ENCODE measurements at regions not wholly inside any gene's neighbourhood (a gene's known extent, or its start where the extent isn't known, plus 50 kb on each side); places are given as distances from the start of the nearest gene placed in this dataset.

DNA sequence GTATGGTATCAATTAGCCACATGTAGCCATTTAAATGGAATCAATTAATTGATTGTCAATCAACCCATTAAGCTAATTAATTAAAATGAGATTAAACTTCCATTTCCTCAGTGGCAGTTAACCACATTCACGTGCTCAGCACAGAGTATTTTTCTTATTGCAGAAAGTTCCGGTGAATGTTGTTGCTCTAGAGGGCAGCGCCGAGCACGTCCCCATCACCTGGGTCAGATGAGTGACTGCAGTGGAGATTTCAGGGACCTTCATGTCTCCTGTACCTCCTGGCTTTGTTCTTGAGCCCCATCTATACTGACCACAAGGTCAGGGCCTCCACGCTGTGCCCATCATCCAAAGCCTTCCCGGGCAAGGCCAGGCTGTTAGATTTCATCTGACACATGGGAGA lies 168.8 kb upstream of the MKI67 start:
- Mint-ChIP-seq H3K9me3 (peaks cover 5% of the 10 kb centered on the region), H3K27ac (no peak overlapping the region), H3K4me3 (no peak overlapping the region), H3K36me3 (peaks cover 4% of the 10 kb centered on the region), H3K4me1 (ENCODE audit: unreplicated experiment) (peaks cover 40% of the 10 kb centered on the region), H3K27me3 (peaks cover 19% of the 10 kb centered on the region)
- no peak for DNase-seq (ENCODE audit: extremely low spot score, unreplicated experiment)
- TF ChIP-seq, protein P1, sequence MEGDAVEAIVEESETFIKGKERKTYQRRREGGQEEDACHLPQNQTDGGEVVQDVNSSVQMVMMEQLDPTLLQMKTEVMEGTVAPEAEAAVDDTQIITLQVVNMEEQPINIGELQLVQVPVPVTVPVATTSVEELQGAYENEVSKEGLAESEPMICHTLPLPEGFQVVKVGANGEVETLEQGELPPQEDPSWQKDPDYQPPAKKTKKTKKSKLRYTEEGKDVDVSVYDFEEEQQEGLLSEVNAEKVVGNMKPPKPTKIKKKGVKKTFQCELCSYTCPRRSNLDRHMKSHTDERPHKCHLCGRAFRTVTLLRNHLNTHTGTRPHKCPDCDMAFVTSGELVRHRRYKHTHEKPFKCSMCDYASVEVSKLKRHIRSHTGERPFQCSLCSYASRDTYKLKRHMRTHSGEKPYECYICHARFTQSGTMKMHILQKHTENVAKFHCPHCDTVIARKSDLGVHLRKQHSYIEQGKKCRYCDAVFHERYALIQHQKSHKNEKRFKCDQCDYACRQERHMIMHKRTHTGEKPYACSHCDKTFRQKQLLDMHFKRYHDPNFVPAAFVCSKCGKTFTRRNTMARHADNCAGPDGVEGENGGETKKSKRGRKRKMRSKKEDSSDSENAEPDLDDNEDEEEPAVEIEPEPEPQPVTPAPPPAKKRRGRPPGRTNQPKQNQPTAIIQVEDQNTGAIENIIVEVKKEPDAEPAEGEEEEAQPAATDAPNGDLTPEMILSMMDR (conservative IDR thresholded peaks at IDR 0.05): peak; percentile 22

DNA sequence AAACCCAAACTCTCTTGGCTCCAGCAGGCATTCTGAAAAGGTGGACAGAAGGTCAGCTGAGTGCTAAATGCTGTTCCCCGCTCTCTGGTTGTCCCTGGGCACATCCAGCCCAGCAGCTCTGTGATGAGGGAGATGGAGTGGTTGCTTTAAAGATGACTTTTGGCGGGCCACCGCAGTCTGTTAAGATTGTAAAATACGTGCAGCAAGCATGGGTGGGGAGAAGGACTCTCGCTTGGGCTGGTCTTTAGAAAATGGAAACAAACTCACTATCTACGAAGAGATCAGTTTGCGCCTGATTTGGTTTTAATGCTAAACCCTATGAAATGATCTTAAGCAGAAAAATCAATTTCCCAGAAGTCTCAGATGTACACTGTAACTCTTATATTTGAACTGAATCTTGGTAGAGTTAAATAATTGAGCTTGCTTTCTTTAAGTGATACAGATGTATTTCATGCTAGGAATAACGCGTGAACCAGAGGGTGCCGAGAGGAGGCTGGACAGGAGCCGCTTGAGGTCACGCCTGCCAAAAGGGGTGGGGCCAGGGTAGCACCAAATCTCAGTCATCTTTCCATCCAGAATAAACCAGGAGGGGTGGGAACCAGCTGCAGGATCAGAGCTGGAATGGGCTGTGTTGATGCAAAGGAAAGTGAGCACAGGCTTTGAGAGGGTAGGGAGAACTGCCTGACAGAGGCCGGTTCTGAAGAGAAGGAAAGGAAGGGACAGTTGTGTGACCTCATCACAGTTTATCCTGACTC lies 170.2 kb upstream of the MKI67 start:
- no peak for DNase-seq (ENCODE audit: extremely low spot score, unreplicated experiment)
- peaks cover 4% of the 10 kb centered on the region for H3K9me3 Mint-ChIP-seq
- H3K36me3 Mint-ChIP-seq: no peaks in the 10 kb centered on the region
- no peak overlapping the region for H3K4me3 Mint-ChIP-seq
- peaks cover 6% of the 10 kb centered on the region for H3K27me3 Mint-ChIP-seq
- H3K27ac Mint-ChIP-seq: no peak overlapping the region
- TF ChIP-seq, protein P1 (conservative IDR thresholded peaks at IDR 0.05): no peak
- H3K4me1 Mint-ChIP-seq (ENCODE audit: unreplicated experiment): peaks cover 50% of the 10 kb centered on the region

DNA sequence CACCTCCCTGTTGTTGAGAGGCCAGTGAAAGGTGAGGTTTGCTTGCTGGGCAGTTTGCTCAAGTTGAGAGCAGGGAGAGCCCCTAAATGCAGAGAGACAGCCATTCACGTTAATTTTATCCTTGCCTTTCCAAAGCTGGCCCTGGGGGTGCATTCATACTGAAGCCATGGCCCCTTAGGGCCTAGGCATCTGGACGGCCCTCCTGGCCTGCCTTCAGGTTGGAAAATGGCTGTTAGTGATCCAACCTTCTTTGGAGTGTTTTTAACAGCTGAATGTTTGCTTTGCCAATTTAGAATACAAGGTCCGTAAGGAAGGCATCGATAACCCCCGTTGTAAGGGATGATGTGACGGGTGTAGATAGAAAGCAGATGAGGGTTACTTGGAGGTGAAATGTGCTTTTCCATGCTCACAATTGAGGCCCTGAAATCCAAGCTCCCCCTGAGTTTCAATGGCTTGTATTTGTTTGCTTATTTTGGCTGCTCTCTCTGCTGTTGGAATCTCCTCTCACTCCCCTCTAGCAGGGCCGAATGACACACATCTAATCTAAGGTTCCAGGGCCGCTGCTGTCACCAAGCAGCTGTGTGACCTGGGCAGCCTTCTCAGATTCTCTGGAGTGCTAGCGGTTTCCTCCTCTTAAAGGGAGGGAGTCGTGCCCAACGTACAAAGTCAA lies 171.6 kb upstream of the MKI67 start:
- H3K36me3 Mint-ChIP-seq: no peaks in the 10 kb centered on the region
- TF ChIP-seq, protein P1 (conservative IDR thresholded peaks at IDR 0.05): no peak
- no peak for DNase-seq (ENCODE audit: extremely low spot score, unreplicated experiment)

DNA sequence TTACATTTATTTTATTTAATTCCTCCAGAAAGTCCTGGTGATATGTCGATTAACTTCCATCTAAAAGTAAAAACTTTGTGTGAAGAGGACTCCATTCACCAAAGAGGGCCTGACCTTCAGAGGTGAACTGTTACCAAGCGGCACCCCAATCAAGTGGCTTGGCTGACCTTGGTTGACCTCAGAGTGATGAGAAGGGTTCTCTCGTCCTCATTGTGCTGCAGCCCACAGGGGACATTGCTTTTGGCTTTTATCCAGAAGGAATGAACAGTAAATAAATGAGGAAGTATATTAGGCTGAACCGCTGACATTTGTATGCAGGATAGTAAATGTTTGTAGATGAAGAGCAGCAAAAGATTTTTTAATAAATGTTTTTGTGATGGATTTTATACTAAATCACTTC lies 172.4 kb upstream of the MKI67 start:
- H3K9me3 Mint-ChIP-seq: peaks cover 4% of the 10 kb centered on the region
- H3K36me3 Mint-ChIP-seq: peaks cover 3% of the 10 kb centered on the region
- peaks cover 50% of the 10 kb centered on the region for H3K4me1 Mint-ChIP-seq (ENCODE audit: unreplicated experiment)
- H3K27me3 Mint-ChIP-seq: peaks cover 3% of the 10 kb centered on the region
- no peak for DNase-seq (ENCODE audit: extremely low spot score, unreplicated experiment)
- H3K27ac Mint-ChIP-seq: no peak overlapping the region
- no peak overlapping the region for H3K4me3 Mint-ChIP-seq
- TF ChIP-seq, protein P1 (conservative IDR thresholded peaks at IDR 0.05): no peak

More for the DNA sequence above, 171.6 kb upstream of the MKI67 start:
- Mint-ChIP-seq H3K27me3 (peaks cover 3% of the 10 kb centered on the region), H3K27ac (peak overlapping the region; percentile 48), H3K4me3 (no peak overlapping the region), H3K9me3 (peaks cover 4% of the 10 kb centered on the region), H3K4me1 (ENCODE audit: unreplicated experiment) (peaks cover 50% of the 10 kb centered on the region)

DNA sequence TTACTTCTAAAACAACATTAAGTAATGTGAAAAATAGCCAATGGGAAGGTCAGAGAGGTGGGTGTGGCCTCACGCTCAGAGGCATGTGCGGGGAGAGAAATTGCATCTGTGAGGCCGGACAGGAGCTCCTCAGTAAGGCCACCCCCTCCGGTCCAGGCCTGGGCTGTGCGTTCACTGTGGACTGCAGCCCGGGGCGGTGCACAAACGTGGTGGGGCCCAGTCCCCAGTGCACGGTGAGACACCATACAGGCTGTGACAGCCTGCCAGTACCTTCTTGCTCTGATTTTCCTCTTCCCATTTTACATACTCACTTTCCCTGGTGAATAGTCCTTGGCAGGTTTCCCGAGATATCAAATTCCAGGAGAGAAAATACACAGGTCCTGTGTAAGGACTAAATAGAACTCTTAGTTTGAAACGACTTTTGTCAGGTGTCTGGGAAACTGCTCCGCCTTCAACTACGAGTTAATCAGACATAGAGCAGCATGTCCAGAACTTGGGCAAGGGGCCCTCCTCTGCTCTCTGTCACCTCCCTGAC lies 174.1 kb upstream of the MKI67 start:
- Mint-ChIP-seq H3K27me3 (no peaks in the 10 kb centered on the region), H3K27ac (no peak overlapping the region), H3K36me3 (peaks cover 3% of the 10 kb centered on the region), H3K4me1 (ENCODE audit: unreplicated experiment) (peaks cover 50% of the 10 kb centered on the region), H3K4me3 (no peak overlapping the region), H3K9me3 (peaks cover 4% of the 10 kb centered on the region)
- DNase-seq (ENCODE audit: extremely low spot score, unreplicated experiment): no peak
- TF ChIP-seq, protein P1 (conservative IDR thresholded peaks at IDR 0.05): no peak

Measured in type B pancreatic cell (in vitro differentiated cells).